ENCODE measurements at regions not wholly inside any gene's neighbourhood (a gene's known extent, or its start where the extent isn't known, plus 50 kb on each side); places are given as distances from the start of the nearest gene placed in this dataset.

DNA sequence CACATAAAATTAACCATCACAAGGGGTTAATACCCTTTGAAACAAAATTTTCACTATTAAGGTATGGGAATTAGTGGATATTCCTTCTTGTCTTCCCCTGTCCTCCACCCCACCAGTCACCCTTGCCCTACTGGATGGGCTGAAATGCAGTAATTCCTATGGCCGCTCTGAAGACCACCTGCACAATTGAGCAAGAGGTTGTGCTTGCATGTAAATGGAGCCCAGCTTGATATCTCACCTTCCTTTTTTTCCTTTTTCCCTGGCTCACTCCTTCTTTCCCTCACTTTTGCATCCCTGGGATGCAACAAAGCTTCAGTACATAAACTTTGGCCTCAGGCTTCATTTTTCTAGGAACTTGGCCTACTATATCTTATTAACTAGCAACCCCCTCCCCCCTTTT lies 184.6 kb downstream of the SNX10 start:
- no peak overlapping the region for H3K27ac Mint-ChIP-seq (ENCODE audit: unreplicated experiment)
- DNase-seq: no peak
- H3K9me3 Mint-ChIP-seq (ENCODE audit: unreplicated experiment): peaks cover 2% of the 10 kb centered on the region
- H3K36me3 Mint-ChIP-seq (ENCODE audit: unreplicated experiment): no peaks in the 10 kb centered on the region
- H3K27me3 Mint-ChIP-seq (ENCODE audit: unreplicated experiment): no peaks in the 10 kb centered on the region
- peaks cover 12% of the 10 kb centered on the region for H3K4me1 Mint-ChIP-seq (ENCODE audit: low read depth, unreplicated experiment)
- H3K4me3 Mint-ChIP-seq (ENCODE audit: unreplicated experiment): no peak overlapping the region
- TF ChIP-seq CTCF (IDR thresholded peaks at IDR 0.05; ENCODE audit: partially characterized antibody, unreplicated experiment): no peak

- TF ChIP-seq CTCF (IDR thresholded peaks at IDR 0.05; ENCODE audit: partially characterized antibody, unreplicated experiment): no peak
- H3K4me3 Mint-ChIP-seq (ENCODE audit: unreplicated experiment): no peak overlapping the region
- H3K27ac Mint-ChIP-seq (ENCODE audit: unreplicated experiment): no peak overlapping the region
- H3K36me3 Mint-ChIP-seq (ENCODE audit: unreplicated experiment): no peaks in the 10 kb centered on the region
- peaks cover 2% of the 10 kb centered on the region for H3K9me3 Mint-ChIP-seq (ENCODE audit: unreplicated experiment)
- no peak for DNase-seq
- peaks cover 2% of the 10 kb centered on the region for H3K27me3 Mint-ChIP-seq (ENCODE audit: unreplicated experiment)
- peaks cover 7% of the 10 kb centered on the region for H3K4me1 Mint-ChIP-seq (ENCODE audit: low read depth, unreplicated experiment)
Measured at GRCh38 chr7:26477381-26477990, 185.8 kb downstream of the SNX10 start.

GRCh38 chr7:26478550-26478949 lies 186.9 kb downstream of the SNX10 start:
- Mint-ChIP-seq H3K36me3 (ENCODE audit: unreplicated experiment) (peaks cover 4% of the 10 kb centered on the region), H3K4me1 (ENCODE audit: low read depth, unreplicated experiment) (peaks cover 9% of the 10 kb centered on the region), H3K27me3 (ENCODE audit: unreplicated experiment) (peaks cover 2% of the 10 kb centered on the region), H3K27ac (ENCODE audit: unreplicated experiment) (no peak overlapping the region), H3K9me3 (ENCODE audit: unreplicated experiment) (peaks cover 2% of the 10 kb centered on the region), H3K4me3 (ENCODE audit: unreplicated experiment) (no peak overlapping the region)
- TF ChIP-seq CTCF (IDR thresholded peaks at IDR 0.05; ENCODE audit: partially characterized antibody, unreplicated experiment): no peak
- DNase-seq: no peak

GRCh38 chr7:26479581-26479980 lies 187.9 kb downstream of the SNX10 start:
- no peak for DNase-seq
- H3K36me3 Mint-ChIP-seq (ENCODE audit: unreplicated experiment): peaks cover 4% of the 10 kb centered on the region
- H3K9me3 Mint-ChIP-seq (ENCODE audit: unreplicated experiment): peaks cover 2% of the 10 kb centered on the region
- no peak overlapping the region for H3K27ac Mint-ChIP-seq (ENCODE audit: unreplicated experiment)
- H3K4me3 Mint-ChIP-seq (ENCODE audit: unreplicated experiment): no peak overlapping the region
- peaks cover 9% of the 10 kb centered on the region for H3K4me1 Mint-ChIP-seq (ENCODE audit: low read depth, unreplicated experiment)
- no peak for TF ChIP-seq CTCF (IDR thresholded peaks at IDR 0.05; ENCODE audit: partially characterized antibody, unreplicated experiment)
- peaks cover 2% of the 10 kb centered on the region for H3K27me3 Mint-ChIP-seq (ENCODE audit: unreplicated experiment)

- Mint-ChIP-seq H3K27me3 (ENCODE audit: unreplicated experiment) (peaks cover 2% of the 10 kb centered on the region), H3K27ac (ENCODE audit: unreplicated experiment) (no peak overlapping the region), H3K4me3 (ENCODE audit: unreplicated experiment) (no peak overlapping the region), H3K36me3 (ENCODE audit: unreplicated experiment) (peaks cover 4% of the 10 kb centered on the region), H3K4me1 (ENCODE audit: low read depth, unreplicated experiment) (peaks cover 9% of the 10 kb centered on the region), H3K9me3 (ENCODE audit: unreplicated experiment) (peaks cover 2% of the 10 kb centered on the region)
- DNase-seq: no peak
- TF ChIP-seq CTCF (IDR thresholded peaks at IDR 0.05; ENCODE audit: partially characterized antibody, unreplicated experiment): no peak
Measured at GRCh38 chr7:26480156-26480555, 188.5 kb downstream of the SNX10 start.
